ENCODE measurements at regions not wholly inside any gene's neighbourhood (a gene's known extent, or its start where the extent isn't known, plus 50 kb on each side); places are given as distances from the start of the nearest gene placed in this dataset.

DNA sequence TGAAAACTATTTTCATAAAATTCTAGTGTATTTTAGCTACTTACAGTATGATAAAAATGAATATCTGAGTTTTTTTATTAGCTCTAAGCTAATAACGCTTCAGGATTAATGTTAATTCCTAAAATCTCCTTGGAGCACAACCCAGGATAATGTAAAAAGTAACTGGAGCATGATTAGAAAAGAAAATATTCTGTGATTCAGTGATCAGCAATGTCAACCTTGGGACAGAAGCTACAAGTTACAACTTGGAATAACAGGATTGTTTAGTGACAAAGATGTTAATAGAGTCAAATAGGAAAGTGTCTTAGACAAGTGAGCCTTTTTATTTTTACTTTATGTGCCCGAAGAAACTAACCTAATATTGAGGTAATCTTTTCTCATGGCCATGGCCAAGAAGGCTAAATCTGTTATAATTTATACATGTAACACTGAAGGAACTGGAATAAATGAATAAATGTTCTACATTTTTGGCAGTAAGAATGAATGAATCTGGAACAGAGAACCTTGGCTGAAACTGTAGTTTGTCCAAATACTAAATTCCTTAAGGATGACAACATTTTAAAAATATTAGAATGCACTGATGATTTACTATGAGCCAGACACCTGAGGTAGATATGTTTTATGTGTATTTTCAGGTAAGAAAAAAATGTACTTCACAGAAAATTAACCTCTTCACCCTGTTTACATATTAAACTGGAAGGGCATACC lies 994.0 kb downstream of the GRIK2 start:
- H3K4me1 ChIP-seq (replicated peaks in 1 of 4; ENCODE audit: control insufficient read depth in 3 of 4, insufficient read depth in 4 of 4, low read length in 3 of 4): no peaks in the 10 kb centered on the region
- no peak overlapping the region for H2AK5ac ChIP-seq (ENCODE audit: low read depth, low read length)
- no peak overlapping the region for H3K4me3 ChIP-seq (ENCODE audit: extremely low read depth in 1 of 4, insufficient read depth in 2 of 4, low read depth in 3 of 4, low read length in 4 of 4)
- H3K9me3 ChIP-seq (ENCODE audit: insufficient read depth in 2 of 2, low read depth in 1 of 2, low read length in 1 of 2): no peaks in the 10 kb centered on the region
- no peak overlapping the region for H3K56ac ChIP-seq (replicated peaks; ENCODE audit: insufficient read length, low read depth, low read length)
- H2BK12ac ChIP-seq (ENCODE audit: low read depth, low read length): no peak overlapping the region
- no peaks in the 10 kb centered on the region for H4K20me1 ChIP-seq (replicated peaks in 1 of 2; ENCODE audit: control insufficient read depth in 1 of 2, insufficient read depth in 2 of 2, low read length in 2 of 2)
- no peak overlapping the region for H3K9ac ChIP-seq (replicated peaks in 1 of 4; ENCODE audit: extremely low read depth in 1 of 4, low read depth in 3 of 4, low read length in 3 of 4)
- H3K23me2 ChIP-seq (ENCODE audit: low read depth, low read length): no peaks in the 10 kb centered on the region
- H3K18ac ChIP-seq (ENCODE audit: extremely low read depth, low read length): no peak overlapping the region
- no peak overlapping the region for H2BK5ac ChIP-seq (ENCODE audit: low read depth, low read length)
- H4K91ac ChIP-seq (replicated peaks; ENCODE audit: insufficient read length, low read length): no peak overlapping the region
- no peak overlapping the region for H3K23ac ChIP-seq (ENCODE audit: insufficient read length)
- no peak overlapping the region for H4K5ac ChIP-seq (ENCODE audit: insufficient read length, low read depth, low read length)
- H2BK20ac ChIP-seq (ENCODE audit: low read length): no peak overlapping the region
- H2BK15ac ChIP-seq (ENCODE audit: low read length): no peak overlapping the region
- H2BK120ac ChIP-seq (replicated peaks; ENCODE audit: low read depth, low read length): no peak overlapping the region
- H3K14ac ChIP-seq (ENCODE audit: insufficient read length): no peak overlapping the region
- H3K36me3 ChIP-seq (ENCODE audit: control insufficient read depth in 2 of 4, insufficient read depth in 4 of 4, low read length in 3 of 4): no peaks in the 10 kb centered on the region
- WGBS, 2 experiments (ENCODE audit: extremely low coverage in 1 of 2, insufficient coverage in 1 of 2, insufficient read length in 1 of 2, insufficient replicate concordance in 2 of 2, low coverage in 1 of 2, low lambda C conversion rate in 2 of 2, missing lambda C conversion rate in 1 of 2): 89% methylated on average over 2 of the region's 2 CpGs; no CpG with 5 or more reads in 1 of the 2 experiments
- ChIA-PET CTCF (ENCODE audit: partially characterized antibody) (no interaction called here), POLR2A (ENCODE audit: partially characterized antibody) (no interaction called here)
- H3K79me1 ChIP-seq (ENCODE audit: low read depth, low read length): no peaks in the 10 kb centered on the region
- H2AFZ ChIP-seq (ENCODE audit: low read length): no peak overlapping the region
- DNase-seq (ENCODE audit: low read depth in 1 of 2, low spot score in 2 of 2) (no peak), FAIRE-seq (no peak)
- no peak overlapping the region for H3K4ac ChIP-seq (replicated peaks; ENCODE audit: insufficient read length, low read depth, low read length)
- no peak for TF ChIP-seq TCF12 (IDR thresholded peaks at IDR 0.05; ENCODE audit: low read depth, low read length)
- no peak for TF ChIP-seq ZNF274 (IDR thresholded peaks at IDR 0.05; ENCODE audit: borderline replicate concordance, extremely low read depth, low read length)
- no peak for TF ChIP-seq JUND (IDR thresholded peaks at IDR 0.05; ENCODE audit: low read length)
- TF ChIP-seq RAD21 (IDR thresholded peaks at IDR 0.05 in 1 of 2, conservative IDR thresholded peaks at IDR 0.05 in 1 of 2; ENCODE audit: low read depth in 2 of 2, low read length in 2 of 2): no peak
- TF ChIP-seq TBP (IDR thresholded peaks at IDR 0.05; ENCODE audit: low read depth, low read length): no peak
- no peak for TF ChIP-seq POU5F1 (IDR thresholded peaks at IDR 0.05; ENCODE audit: low read depth, low read length)
- TF ChIP-seq NANOG (IDR thresholded peaks at IDR 0.05; ENCODE audit: insufficient read depth, low read depth, low read length, poor library complexity, severe bottlenecking): no peak
- TF ChIP-seq SRF (IDR thresholded peaks at IDR 0.05; ENCODE audit: low read depth, low read length): no peak
- H3K79me2 ChIP-seq (ENCODE audit: control insufficient read depth in 1 of 2, insufficient read depth in 2 of 2, low read length in 2 of 2): no peaks in the 10 kb centered on the region
- no peak overlapping the region for H3K4me2 ChIP-seq (ENCODE audit: insufficient read depth in 1 of 2, low read depth in 2 of 2, low read length in 2 of 2)
- no peaks in the 10 kb centered on the region for H3K27me3 ChIP-seq (replicated peaks in 1 of 4; ENCODE audit: control insufficient read depth in 3 of 4, extremely low read depth in 1 of 4, insufficient read depth in 3 of 4, low read length in 3 of 4)
- no peak overlapping the region for H3K27ac ChIP-seq (ENCODE audit: low read depth, low read length)
- no peak overlapping the region for H4K8ac ChIP-seq (ENCODE audit: extremely low read depth, insufficient read depth, low read length)

Data from H1 (cell line).